ENCODE measurements at regions not wholly inside any gene's neighbourhood (a gene's known extent, or its start where the extent isn't known, plus 50 kb on each side); places are given as distances from the start of the nearest gene placed in this dataset.

DNA sequence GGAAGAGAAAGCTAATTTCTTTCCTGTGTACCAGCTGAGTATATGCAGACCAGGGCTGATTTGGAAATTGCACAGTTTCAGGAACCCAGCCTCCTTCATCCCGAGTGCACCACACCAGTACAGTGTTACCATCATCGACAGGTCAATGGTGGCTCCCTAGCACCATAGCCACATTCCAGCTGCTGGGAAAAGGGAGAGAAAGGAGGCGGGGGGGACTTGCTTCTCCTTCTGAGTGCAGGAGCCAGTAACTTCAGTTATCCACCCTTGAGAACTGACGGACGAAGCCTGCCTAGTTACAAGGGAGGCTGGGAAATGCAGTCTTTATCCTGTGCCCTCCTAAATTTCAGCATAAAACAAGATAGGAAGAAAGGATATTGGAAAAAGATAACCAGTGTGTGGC, 129.7 kb upstream of the PRICKLE2 start:
- TF ChIP-seq SMC3 (IDR thresholded peaks at IDR 0.05) (no peak), JUN (IDR thresholded peaks at IDR 0.05) (no peak), CEBPB (IDR thresholded peaks at IDR 0.05) (no peak), MYC (IDR thresholded peaks at IDR 0.05; ENCODE audit: borderline replicate concordance, low read length) (no peak), POLR2A (IDR thresholded peaks at IDR 0.05; ENCODE audit: low read length) (no peak), CBX8 (IDR thresholded peaks at IDR 0.05) (no peak), JUNB (IDR thresholded peaks at IDR 0.05) (no peak), BHLHE40 (IDR thresholded peaks at IDR 0.05; ENCODE audit: low read depth, low read length) (no peak), RCOR1 (IDR thresholded peaks at IDR 0.05; ENCODE audit: low read depth, low read length) (no peak), MAFK (IDR thresholded peaks at IDR 0.05; ENCODE audit: partially characterized antibody) (no peak)
- TF ChIP-seq, protein P1, sequence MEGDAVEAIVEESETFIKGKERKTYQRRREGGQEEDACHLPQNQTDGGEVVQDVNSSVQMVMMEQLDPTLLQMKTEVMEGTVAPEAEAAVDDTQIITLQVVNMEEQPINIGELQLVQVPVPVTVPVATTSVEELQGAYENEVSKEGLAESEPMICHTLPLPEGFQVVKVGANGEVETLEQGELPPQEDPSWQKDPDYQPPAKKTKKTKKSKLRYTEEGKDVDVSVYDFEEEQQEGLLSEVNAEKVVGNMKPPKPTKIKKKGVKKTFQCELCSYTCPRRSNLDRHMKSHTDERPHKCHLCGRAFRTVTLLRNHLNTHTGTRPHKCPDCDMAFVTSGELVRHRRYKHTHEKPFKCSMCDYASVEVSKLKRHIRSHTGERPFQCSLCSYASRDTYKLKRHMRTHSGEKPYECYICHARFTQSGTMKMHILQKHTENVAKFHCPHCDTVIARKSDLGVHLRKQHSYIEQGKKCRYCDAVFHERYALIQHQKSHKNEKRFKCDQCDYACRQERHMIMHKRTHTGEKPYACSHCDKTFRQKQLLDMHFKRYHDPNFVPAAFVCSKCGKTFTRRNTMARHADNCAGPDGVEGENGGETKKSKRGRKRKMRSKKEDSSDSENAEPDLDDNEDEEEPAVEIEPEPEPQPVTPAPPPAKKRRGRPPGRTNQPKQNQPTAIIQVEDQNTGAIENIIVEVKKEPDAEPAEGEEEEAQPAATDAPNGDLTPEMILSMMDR (IDR thresholded peaks at IDR 0.05) = no peak
- TF ChIP-seq, protein P2, sequence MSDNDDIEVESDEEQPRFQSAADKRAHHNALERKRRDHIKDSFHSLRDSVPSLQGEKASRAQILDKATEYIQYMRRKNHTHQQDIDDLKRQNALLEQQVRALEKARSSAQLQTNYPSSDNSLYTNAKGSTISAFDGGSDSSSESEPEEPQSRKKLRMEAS (IDR thresholded peaks at IDR 0.05) = no peak
- TF ChIP-seq, protein P3, sequence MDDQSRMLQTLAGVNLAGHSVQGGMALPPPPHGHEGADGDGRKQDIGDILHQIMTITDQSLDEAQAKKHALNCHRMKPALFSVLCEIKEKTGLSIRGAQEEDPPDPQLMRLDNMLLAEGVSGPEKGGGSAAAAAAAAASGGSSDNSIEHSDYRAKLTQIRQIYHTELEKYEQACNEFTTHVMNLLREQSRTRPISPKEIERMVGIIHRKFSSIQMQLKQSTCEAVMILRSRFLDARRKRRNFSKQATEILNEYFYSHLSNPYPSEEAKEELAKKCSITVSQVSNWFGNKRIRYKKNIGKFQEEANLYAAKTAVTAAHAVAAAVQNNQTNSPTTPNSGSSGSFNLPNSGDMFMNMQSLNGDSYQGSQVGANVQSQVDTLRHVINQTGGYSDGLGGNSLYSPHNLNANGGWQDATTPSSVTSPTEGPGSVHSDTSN (IDR thresholded peaks at IDR 0.05) = no peak
